ENCODE measurements at regions not wholly inside any gene's neighbourhood (a gene's known extent, or its start where the extent isn't known, plus 50 kb on each side); places are given as distances from the start of the nearest gene placed in this dataset.

GRCh38 chr12:3407723-3408122 is 83.3 kb upstream of the PRMT8 start:
- TF ChIP-seq, protein P1, sequence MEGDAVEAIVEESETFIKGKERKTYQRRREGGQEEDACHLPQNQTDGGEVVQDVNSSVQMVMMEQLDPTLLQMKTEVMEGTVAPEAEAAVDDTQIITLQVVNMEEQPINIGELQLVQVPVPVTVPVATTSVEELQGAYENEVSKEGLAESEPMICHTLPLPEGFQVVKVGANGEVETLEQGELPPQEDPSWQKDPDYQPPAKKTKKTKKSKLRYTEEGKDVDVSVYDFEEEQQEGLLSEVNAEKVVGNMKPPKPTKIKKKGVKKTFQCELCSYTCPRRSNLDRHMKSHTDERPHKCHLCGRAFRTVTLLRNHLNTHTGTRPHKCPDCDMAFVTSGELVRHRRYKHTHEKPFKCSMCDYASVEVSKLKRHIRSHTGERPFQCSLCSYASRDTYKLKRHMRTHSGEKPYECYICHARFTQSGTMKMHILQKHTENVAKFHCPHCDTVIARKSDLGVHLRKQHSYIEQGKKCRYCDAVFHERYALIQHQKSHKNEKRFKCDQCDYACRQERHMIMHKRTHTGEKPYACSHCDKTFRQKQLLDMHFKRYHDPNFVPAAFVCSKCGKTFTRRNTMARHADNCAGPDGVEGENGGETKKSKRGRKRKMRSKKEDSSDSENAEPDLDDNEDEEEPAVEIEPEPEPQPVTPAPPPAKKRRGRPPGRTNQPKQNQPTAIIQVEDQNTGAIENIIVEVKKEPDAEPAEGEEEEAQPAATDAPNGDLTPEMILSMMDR (IDR thresholded peaks at IDR 0.05; ENCODE audit: insufficient read depth, low read length) = no peak
- no peak overlapping the region for H3K4me3 ChIP-seq (ENCODE audit: low read depth, low read length)
- no peak for DNase-seq (ENCODE audit: low read depth)

- H3K4me3 ChIP-seq (ENCODE audit: low read depth, low read length) = no peak overlapping the region
- TF ChIP-seq, protein P1 (IDR thresholded peaks at IDR 0.05; ENCODE audit: insufficient read depth, low read length) = no peak
- DNase-seq (ENCODE audit: low read depth) = no peak
These were observed 81.3 kb upstream of the PRMT8 start for GRCh38 chr12:3409662-3410061.

GRCh38 chr12:3416159-3416558 is 74.8 kb upstream of the PRMT8 start:
- no peak for DNase-seq (ENCODE audit: low read depth)
- TF ChIP-seq, protein P1 (IDR thresholded peaks at IDR 0.05; ENCODE audit: insufficient read depth, low read length) = no peak
- no peak overlapping the region for H3K4me3 ChIP-seq (ENCODE audit: low read depth, low read length)

- DNase-seq (ENCODE audit: low read depth) = no peak
- TF ChIP-seq, protein P1 (IDR thresholded peaks at IDR 0.05; ENCODE audit: insufficient read depth, low read length) = no peak
- H3K4me3 ChIP-seq (ENCODE audit: low read depth, low read length) = no peak overlapping the region
These were observed 74.3 kb upstream of the PRMT8 start for GRCh38 chr12:3416670-3417069.

DNA sequence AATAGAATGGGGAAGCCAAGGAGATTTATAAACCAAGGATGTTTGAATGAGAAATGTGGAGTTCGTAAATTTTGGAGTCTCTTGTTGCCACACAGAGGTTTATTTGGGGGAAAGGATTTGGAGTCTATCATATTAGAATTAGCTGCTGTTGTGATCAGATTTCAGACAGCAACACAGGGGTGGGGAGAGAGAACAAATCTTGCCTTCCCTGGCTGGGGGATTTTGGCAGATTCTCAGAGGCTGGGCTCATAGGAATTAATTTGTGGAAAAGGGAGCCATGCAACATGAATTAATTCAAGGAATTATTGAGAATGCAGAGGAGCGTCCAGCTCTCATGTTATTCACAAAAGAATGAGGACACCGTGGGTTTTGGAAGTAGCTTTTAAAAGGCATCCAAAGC is 73.9 kb upstream of the PRMT8 start:
- DNase-seq (ENCODE audit: low read depth) = no peak
- TF ChIP-seq, protein P1 (IDR thresholded peaks at IDR 0.05; ENCODE audit: insufficient read depth, low read length) = no peak
- no peak overlapping the region for H3K4me3 ChIP-seq (ENCODE audit: low read depth, low read length)

- no peak for DNase-seq (ENCODE audit: low read depth)
- TF ChIP-seq, protein P1 (IDR thresholded peaks at IDR 0.05; ENCODE audit: insufficient read depth, low read length) = no peak
- H3K4me3 ChIP-seq (ENCODE audit: low read depth, low read length) = no peak overlapping the region
These were observed 73.0 kb upstream of the PRMT8 start for GRCh38 chr12:3417937-3418462.
